Adrenal gland (tissue), 5 donors: ENCODE measurements at regions not wholly inside any gene's neighbourhood (a gene's known extent, or its start where the extent isn't known, plus 50 kb on each side); places are given as distances from the start of the nearest gene placed in this dataset.
"Not testable (repeated sequence)": the region's sequence is repeated elsewhere in the genome, so short reads cannot be mapped to it uniquely, and the experiment has no call there.

Source experiments
- CTCF ChIP-seq, 6 experiments: fragments of 450-650 bp in 4 of 6; fragments of 200-600 bp in 2 of 6; sonication (generic) in 1 of 6; IDR thresholded peaks; 1 replicate in 5 of 6; 2 replicates in 1 of 6; pipeline versions ENCODE4 v1.5.1 to v1.8.0; 2016 to 2021; ENCODE audit warnings: antibody characterized with exemption in 6 of 6, mild to moderate bottlenecking in 2 of 6, moderate library complexity in 1 of 6
- POLR2A ChIP-seq, 2 donors: fragments of 450-650 bp; IDR thresholded peaks; one replicate each; pipeline ENCODE4 v1.6.1; 2017; ENCODE audit warnings: antibody characterized with exemption in 2 of 2, mild to moderate bottlenecking in 2 of 2, moderate library complexity in 1 of 2
- donor health status: DM: no; HTN: no; CAD: no.

DNA sequence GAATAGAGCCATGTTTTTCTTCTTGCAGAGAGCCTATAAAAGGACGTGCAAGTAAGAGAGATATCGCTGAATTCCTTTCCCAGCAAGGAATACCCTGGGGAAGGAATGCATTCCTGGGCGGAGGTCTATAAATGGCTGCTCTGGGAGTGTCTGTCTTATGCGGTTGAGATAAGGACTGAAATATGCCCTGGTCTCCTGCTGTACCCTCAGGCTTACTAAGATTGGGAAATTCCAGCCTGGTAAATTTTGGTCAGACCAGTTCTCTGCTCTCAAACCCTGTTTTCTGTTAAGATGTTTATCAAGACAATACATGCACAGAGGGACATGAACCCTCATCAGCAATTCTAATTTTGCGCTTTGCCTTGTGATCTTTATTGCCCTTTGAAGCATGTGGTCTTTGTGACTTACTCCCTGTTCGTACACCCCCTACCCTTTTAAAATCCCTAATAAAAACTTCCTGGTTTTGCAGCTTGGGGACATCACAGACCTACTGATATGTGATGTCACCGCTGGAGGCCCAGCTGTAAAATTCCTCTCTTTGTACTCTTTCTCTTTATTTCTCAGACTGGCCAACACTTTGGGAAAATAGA lies 191.2 kb upstream of the ZNF804A start:
- not testable (repeated sequence) for TF ChIP-seq CTCF, POLR2A (IDR thresholded peaks at IDR 0.05)
